HUDEP-2 (cell line): ENCODE measurements at regions not wholly inside any gene's neighbourhood (a gene's known extent, or its start where the extent isn't known, plus 50 kb on each side); places are given as distances from the start of the nearest gene placed in this dataset.
"Not testable (repeated sequence)": the region's sequence is repeated elsewhere in the genome, so short reads cannot be mapped to it uniquely, and the experiment has no call there.

Experiments used
- DNase-seq, 76 experiments: peaks; one replicate each; lab custom pipeline; 2025; ENCODE audit not compliant: unreplicated experiment in 76 of 76; lab: John Stamatoyannopoulos, UW

GRCh38 chr7:3159039-3159438 lies 115.4 kb upstream of the CARD11 start:
- no peak for DNase-seq

GRCh38 chr7:3159445-3159844 lies 115.8 kb upstream of the CARD11 start:
- no peak for DNase-seq

- DNase-seq, result not testable (repeated sequence)
These were observed 116.3 kb upstream of the CARD11 start for GRCh38 chr7:3159926-3160325.

- DNase-seq, result peak in 2 of 76 experiments; percentile 6 to 9
These were observed 118.6 kb upstream of the CARD11 start for GRCh38 chr7:3162289-3162688.

GRCh38 chr7:3162798-3163197 lies 119.1 kb upstream of the CARD11 start:
- DNase-seq, result not testable (repeated sequence)

GRCh38 chr7:3164380-3164792 lies 120.7 kb upstream of the CARD11 start:
- no peak for DNase-seq

- DNase-seq, result no peak
These were observed 122.3 kb upstream of the CARD11 start for GRCh38 chr7:3165681-3166580.

- no peak for DNase-seq
These were observed 123.9 kb upstream of the CARD11 start for GRCh38 chr7:3167551-3167950.

GRCh38 chr7:3168370-3168769 lies 124.7 kb upstream of the CARD11 start:
- DNase-seq, result no peak

GRCh38 chr7:3168869-3169268 lies 125.2 kb upstream of the CARD11 start:
- DNase-seq, result no peak

GRCh38 chr7:3172768-3173280 lies 128.2 kb upstream of the SDK1 start:
- no peak for DNase-seq

- DNase-seq, result no peak
These were observed 126.4 kb upstream of the SDK1 start for GRCh38 chr7:3174515-3175284.

GRCh38 chr7:3175285-3175902 lies 125.7 kb upstream of the SDK1 start:
- DNase-seq, result no peak

- no peak for DNase-seq
These were observed 124.7 kb upstream of the SDK1 start for GRCh38 chr7:3176112-3177000.

- DNase-seq, result peak in 10 of 76 experiments; percentile 1 to 74 (median 28)
These were observed 123.8 kb upstream of the SDK1 start for GRCh38 chr7:3177271-3177670.

GRCh38 chr7:3179456-3179855 lies 121.6 kb upstream of the SDK1 start:
- DNase-seq, result no peak

- DNase-seq, result no peak
These were observed 120.4 kb upstream of the SDK1 start for GRCh38 chr7:3180604-3181003.

GRCh38 chr7:3182055-3182454 lies 119.0 kb upstream of the SDK1 start:
- DNase-seq, result not testable (repeated sequence)

GRCh38 chr7:3187444-3188040 lies 113.5 kb upstream of the SDK1 start:
- no peak for DNase-seq

- DNase-seq, result no peak
These were observed 112.1 kb upstream of the SDK1 start for GRCh38 chr7:3188946-3189345.
